Nucleus accumbens (tissue), 56 donors: ENCODE measurements at regions not wholly inside any gene's neighbourhood (a gene's known extent, or its start where the extent isn't known, plus 50 kb on each side); places are given as distances from the start of the nearest gene placed in this dataset.

Experiments
- DNase-seq, 56 donors: peaks; one replicate each; lab custom pipeline; 2025; lab: John Stamatoyannopoulos, UW

DNA sequence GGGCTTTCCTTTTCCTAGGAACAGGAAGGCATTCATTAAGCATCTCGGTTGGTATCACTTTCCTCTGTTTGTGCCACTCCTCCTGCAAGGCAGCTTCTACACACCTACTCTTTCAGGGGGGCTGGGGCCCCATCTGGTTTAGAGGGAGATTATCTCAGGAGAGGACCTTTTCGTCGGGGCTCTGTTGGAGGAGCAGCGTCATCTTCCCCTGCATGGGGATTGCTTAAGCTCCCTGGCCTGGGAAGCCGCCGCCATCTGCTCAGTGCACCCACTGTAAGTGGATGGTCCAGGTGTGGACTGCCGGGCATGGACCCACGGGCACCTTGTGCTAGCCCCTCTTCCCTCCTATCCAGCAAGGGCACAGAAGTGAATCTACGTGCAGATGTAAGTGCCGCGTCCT is 355.3 kb upstream of the SMIM21 start:
- no peak for DNase-seq

GRCh38 chr18:75782204-75782603 is 354.7 kb upstream of the SMIM21 start:
- DNase-seq, result no peak

- no peak for DNase-seq
Observed at GRCh38 chr18:75779910-75780309, 352.4 kb upstream of the SMIM21 start.

- DNase-seq, result no peak
Observed at GRCh38 chr18:75779450-75779849, 351.9 kb upstream of the SMIM21 start.

- no peak for DNase-seq
Observed at GRCh38 chr18:75777630-75778029, 350.1 kb upstream of the SMIM21 start.

DNA sequence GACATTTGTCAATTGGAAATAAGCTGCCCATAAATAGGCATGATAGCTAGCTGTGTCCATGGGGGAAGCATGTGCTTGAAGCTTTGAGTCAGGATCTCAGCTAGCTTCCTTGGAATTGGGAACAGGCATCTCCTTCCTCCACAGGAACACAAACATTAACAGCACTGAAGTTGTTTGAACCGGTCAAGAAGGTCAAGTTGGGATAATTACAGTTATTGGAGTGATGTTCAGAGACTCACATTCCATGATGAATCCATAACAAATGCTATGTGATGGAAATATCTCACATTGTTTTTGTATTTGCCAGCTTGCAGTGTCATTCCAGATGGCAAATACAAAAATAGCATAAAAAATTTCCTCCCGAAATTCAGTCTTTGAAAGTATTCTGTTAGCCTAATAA is 347.6 kb upstream of the SMIM21 start:
- no peak for DNase-seq

- no peak for DNase-seq
Observed at GRCh38 chr18:75773618-75774017, 346.1 kb upstream of the SMIM21 start.

GRCh38 chr18:75762758-75763157 is 335.3 kb upstream of the SMIM21 start:
- no peak for DNase-seq

- DNase-seq, result no peak
Observed at GRCh38 chr18:75760208-75760607, 332.7 kb upstream of the SMIM21 start.

GRCh38 chr18:75757951-75758350 is 330.4 kb upstream of the SMIM21 start:
- DNase-seq, result no peak

GRCh38 chr18:75754433-75754832 is 326.9 kb upstream of the SMIM21 start:
- DNase-seq, result no peak

GRCh38 chr18:75753753-75754152 is 326.2 kb upstream of the SMIM21 start:
- no peak for DNase-seq

- DNase-seq, result no peak
Observed at GRCh38 chr18:75752740-75753263, 325.3 kb upstream of the SMIM21 start.

- no peak for DNase-seq
Observed at GRCh38 chr18:75745147-75745546, 317.6 kb upstream of the SMIM21 start.

DNA sequence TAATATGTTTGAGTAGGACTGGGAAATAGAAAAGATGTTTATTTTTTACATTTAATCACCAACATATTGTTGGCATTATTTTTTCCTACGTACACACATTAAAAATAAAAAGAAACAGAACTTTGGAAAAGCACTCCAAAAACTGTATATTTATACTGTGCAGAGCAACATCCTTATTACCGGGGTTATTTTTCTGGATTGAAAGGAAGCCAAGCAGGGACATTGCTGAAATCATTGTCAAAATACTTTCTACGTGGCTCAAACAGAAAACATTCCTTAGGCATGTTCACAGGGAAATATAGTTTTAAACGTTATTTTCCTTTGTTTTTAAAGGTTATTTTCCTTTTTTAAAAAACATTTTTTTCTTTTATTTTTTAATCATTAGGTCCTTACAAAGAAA is 315.0 kb upstream of the SMIM21 start:
- no peak for DNase-seq

DNA sequence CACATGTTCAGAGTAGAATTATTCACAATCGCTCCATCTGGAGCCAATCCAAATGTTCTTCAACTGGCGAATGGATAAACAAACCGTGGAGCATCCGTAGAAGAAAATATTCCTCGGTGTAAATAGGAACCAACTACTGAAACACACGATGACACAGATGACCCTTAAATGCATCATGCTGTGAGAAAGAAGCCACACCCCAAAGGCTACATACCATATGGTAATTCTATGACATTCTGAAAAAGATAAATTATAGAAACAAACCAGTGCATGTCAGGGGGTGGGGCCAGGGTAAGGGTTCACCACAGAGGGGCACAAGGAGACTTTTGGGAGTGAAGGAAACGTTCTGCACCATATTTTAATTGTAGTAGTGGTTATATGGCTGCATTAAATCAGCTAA is 312.2 kb upstream of the SMIM21 start:
- no peak for DNase-seq

GRCh38 chr18:75735291-75735690 is 307.8 kb upstream of the SMIM21 start:
- DNase-seq, result no peak

- no peak for DNase-seq
Observed at GRCh38 chr18:75730249-75730648, 302.7 kb upstream of the SMIM21 start.

- DNase-seq, result peak in 1 of 56 donors; percentile 5
Observed at GRCh38 chr18:75728621-75729020, 301.1 kb upstream of the SMIM21 start.

DNA sequence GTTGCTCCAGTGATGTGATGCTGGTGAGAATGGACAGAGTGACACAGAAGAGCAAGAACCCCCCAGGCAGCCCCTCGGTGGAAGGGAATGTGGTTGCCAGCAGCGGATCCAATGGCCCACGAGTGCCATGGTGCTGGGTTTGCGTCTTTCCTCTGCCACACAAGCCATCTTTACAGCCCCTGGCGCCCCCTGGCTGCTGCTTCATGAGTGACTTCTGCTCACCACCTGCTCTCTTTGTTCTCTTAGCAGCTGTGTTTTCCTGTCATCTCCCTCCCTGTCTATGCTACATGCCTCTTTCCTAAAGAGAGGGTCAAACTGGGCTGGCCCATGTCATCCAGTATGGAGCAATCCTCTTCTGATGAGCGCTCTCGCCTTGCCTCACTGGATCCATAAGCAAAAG is 300.0 kb upstream of the SMIM21 start:
- peak in 34 of 56 donors; percentile 3 to 71 (median 17) for DNase-seq

DNA sequence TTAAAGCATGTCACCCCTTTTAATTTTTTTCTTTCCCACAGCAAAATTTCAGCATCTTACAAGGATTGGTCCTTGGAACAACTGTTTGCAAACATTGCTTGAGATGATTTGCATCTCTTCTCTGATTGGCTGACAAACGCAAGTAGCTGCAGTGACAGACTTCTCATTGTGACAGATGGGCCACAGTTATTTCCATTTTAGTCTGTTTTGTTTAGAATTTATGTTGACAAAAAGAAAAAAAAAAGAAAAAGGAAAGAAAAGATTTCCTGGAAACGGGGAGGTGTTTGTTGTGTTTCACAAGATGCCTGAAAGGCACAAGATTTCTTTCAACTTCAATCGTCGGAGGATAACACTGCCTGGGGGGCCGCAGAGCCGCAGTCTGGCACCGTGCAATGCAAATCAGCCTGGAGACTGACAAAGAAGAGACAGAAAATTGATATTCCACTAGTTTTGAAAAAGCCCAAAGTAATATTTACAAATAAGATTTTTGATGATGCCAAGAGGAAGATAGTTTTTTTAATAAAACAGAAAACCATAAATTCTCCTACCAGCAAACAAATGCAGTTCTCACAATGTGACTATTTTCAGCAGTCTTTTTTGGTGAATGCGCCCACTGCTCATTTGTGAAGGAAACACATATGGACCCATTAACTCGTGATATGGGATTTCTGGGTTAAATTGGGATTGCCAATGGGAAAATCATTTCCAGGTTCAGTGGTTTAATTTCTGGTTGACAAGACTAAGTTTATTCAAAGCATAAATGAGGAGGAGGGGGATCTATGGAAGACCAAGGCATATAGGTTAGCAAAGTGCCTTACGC is 296.2 kb upstream of the SMIM21 start:
- no peak for DNase-seq

- DNase-seq, result no peak
Observed at GRCh38 chr18:75714766-75715165, 287.3 kb upstream of the SMIM21 start.
